ENCODE measurements at regions not wholly inside any gene's neighbourhood (a gene's known extent, or its start where the extent isn't known, plus 50 kb on each side); places are given as distances from the start of the nearest gene placed in this dataset.
"Not testable (repeated sequence)": the region's sequence is repeated elsewhere in the genome, so short reads cannot be mapped to it uniquely, and the experiment has no call there.

- intact Hi-C loops (cut with DNase I; ENCODE audit: low total_unique reads) = no loop called here
- Histone ChIP-seq H3K4me1 (no peaks in the 10 kb centered on the region), H3K36me3 (no peaks in the 10 kb centered on the region), H3K27me3 (no peaks in the 10 kb centered on the region), H3K27ac (no peak overlapping the region), H3K9me3 (peaks cover 0 to 60% (median 27%) of the 10 kb centered on the region in 4 donors), H3K4me3 (no peak overlapping the region)
- WGBS, 5 donors = 77 to 95% (median 91%) methylated on average over 2 of the region's 2 CpGs
- TF ChIP-seq POLR2A (IDR thresholded peaks at IDR 0.05) (no peak), EP300 (IDR thresholded peaks at IDR 0.05) (no peak), POLR2AphosphoS5 (IDR thresholded peaks at IDR 0.05) (no peak), CTCF (IDR thresholded peaks at IDR 0.05) (no peak)
- no peak for DNase-seq
Observed at GRCh38 chr6:78799682-78800081, 67.7 kb upstream of the IRAK1BP1 start.

- H3K4me3 ChIP-seq; H3K27me3 ChIP-seq; intact Hi-C loops (cut with DNase I; ENCODE audit: low total_unique reads); H3K4me1 ChIP-seq; H3K27ac ChIP-seq; DNase-seq; H3K36me3 ChIP-seq: not testable (repeated sequence)
- peaks cover 3 to 47% (median 13%) of the 10 kb centered on the region in 4 donors for H3K9me3 ChIP-seq
- WGBS, 5 donors = 83 to 93% (median 92%) methylated on average over 1 of the region's 1 CpG
Observed at GRCh38 chr6:78806792-78807191, 60.6 kb upstream of the IRAK1BP1 start.

- H3K27me3 ChIP-seq; H3K36me3 ChIP-seq; DNase-seq; H3K4me3 ChIP-seq; H3K4me1 ChIP-seq; intact Hi-C loops (cut with DNase I; ENCODE audit: low total_unique reads); H3K27ac ChIP-seq: not testable (repeated sequence)
- WGBS, 5 donors = 78 to 94% (median 85%) methylated on average over 10 of the region's 10 CpGs
- H3K9me3 ChIP-seq = peaks cover 3 to 44% (median 12%) of the 10 kb centered on the region in 4 donors
Observed at GRCh38 chr6:78807655-78808355, 59.5 kb upstream of the IRAK1BP1 start.

- 63 to 93% (median 82%) methylated on average over 4 of the region's 4 CpGs for WGBS, 5 donors
- no peaks in the 10 kb centered on the region for H3K4me1 ChIP-seq
- TF ChIP-seq CTCF (IDR thresholded peaks at IDR 0.05) (no peak), POLR2AphosphoS5 (IDR thresholded peaks at IDR 0.05) (no peak), POLR2A (IDR thresholded peaks at IDR 0.05) (no peak)
- H3K36me3 ChIP-seq = no peaks in the 10 kb centered on the region
- H3K27me3 ChIP-seq = no peaks in the 10 kb centered on the region
- no peak for DNase-seq
- H3K9me3 ChIP-seq = peaks cover 3 to 37% (median 9%) of the 10 kb centered on the region in 4 donors
- H3K27ac ChIP-seq = no peak overlapping the region
- intact Hi-C loops (cut with DNase I; ENCODE audit: low total_unique reads) = no loop called here
- H3K4me3 ChIP-seq = no peak overlapping the region
Observed at GRCh38 chr6:78808356-78808891, 58.9 kb upstream of the IRAK1BP1 start.

GRCh38 chr6:78808933-78809332, 58.4 kb upstream of the IRAK1BP1 start:
- Histone ChIP-seq H3K4me1 (no peaks in the 10 kb centered on the region), H3K4me3 (no peak overlapping the region), H3K9me3 (peaks cover 3 to 32% (median 9%) of the 10 kb centered on the region in 4 donors), H3K27ac (no peak overlapping the region), H3K36me3 (no peaks in the 10 kb centered on the region), H3K27me3 (no peaks in the 10 kb centered on the region)
- intact Hi-C loops (cut with DNase I; ENCODE audit: low total_unique reads) = no loop called here
- DNase-seq = no peak
- WGBS, 5 donors = 80 to 92% (median 89%) methylated on average over 5 of the region's 5 CpGs
- TF ChIP-seq EP300 (IDR thresholded peaks at IDR 0.05) = no peak
- TF ChIP-seq POLR2A (IDR thresholded peaks at IDR 0.05) = no peak
- no peak for TF ChIP-seq POLR2AphosphoS5 (IDR thresholded peaks at IDR 0.05)
- no peak for TF ChIP-seq CTCF (IDR thresholded peaks at IDR 0.05)
